PC-3 (cell line): ENCODE measurements at regions not wholly inside any gene's neighbourhood (a gene's known extent, or its start where the extent isn't known, plus 50 kb on each side); places are given as distances from the start of the nearest gene placed in this dataset.

Experiments
- EZH2 ChIP-seq: fragments of 300-600 bp; sonication (generic); IDR thresholded peaks from one replicate; pipeline ENCODE4 v1.6.1; 2017; ENCODE audit warnings: antibody characterized with exemption, mild to moderate bottlenecking, low read length; ENCODE audit not compliant: unreplicated experiment
- EZH2phosphoT487 ChIP-seq: fragments of 300-600 bp; sonication (generic); IDR thresholded peaks from 2 replicates; pipeline ENCODE4 v1.6.1; 2018; ENCODE audit warnings: mild to moderate bottlenecking, antibody characterized with exemption, low read length, borderline replicate concordance
- TF ChIP-seq, protein P1 (sequence below): fragments of 300-600 bp; sonication (generic); conservative IDR thresholded peaks from 2 replicates; pipeline ENCODE4 v1.5.1; 2017; ENCODE audit warnings: antibody characterized with exemption, low read depth, mild to moderate bottlenecking, low read length

DNA sequence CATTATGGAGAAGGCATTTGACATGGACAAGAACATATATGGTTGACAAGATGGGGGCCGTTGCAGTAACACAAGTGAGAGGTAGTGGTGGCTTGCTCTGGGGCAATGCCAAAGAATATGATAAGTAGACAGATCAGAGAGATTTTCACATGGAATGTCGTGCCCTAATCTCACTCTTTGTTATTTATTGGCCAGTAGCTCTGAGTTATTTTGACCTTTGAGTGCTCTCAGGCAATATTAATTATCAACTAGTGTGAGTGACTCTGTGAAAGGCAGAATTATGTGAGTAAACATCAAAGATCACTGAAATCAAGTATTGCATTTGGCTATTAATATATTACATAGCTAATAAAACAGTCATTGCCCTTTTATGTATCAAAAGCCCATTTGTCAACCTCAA, 164.9 kb upstream of the ADAMTS9 start:
- TF ChIP-seq, protein P1, sequence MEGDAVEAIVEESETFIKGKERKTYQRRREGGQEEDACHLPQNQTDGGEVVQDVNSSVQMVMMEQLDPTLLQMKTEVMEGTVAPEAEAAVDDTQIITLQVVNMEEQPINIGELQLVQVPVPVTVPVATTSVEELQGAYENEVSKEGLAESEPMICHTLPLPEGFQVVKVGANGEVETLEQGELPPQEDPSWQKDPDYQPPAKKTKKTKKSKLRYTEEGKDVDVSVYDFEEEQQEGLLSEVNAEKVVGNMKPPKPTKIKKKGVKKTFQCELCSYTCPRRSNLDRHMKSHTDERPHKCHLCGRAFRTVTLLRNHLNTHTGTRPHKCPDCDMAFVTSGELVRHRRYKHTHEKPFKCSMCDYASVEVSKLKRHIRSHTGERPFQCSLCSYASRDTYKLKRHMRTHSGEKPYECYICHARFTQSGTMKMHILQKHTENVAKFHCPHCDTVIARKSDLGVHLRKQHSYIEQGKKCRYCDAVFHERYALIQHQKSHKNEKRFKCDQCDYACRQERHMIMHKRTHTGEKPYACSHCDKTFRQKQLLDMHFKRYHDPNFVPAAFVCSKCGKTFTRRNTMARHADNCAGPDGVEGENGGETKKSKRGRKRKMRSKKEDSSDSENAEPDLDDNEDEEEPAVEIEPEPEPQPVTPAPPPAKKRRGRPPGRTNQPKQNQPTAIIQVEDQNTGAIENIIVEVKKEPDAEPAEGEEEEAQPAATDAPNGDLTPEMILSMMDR = no peak
- TF ChIP-seq EZH2phosphoT487 (no peak), EZH2 (no peak)
